ENCODE measurements at regions not wholly inside any gene's neighbourhood (a gene's known extent, or its start where the extent isn't known, plus 50 kb on each side); places are given as distances from the start of the nearest gene placed in this dataset.
"Not testable (repeated sequence)": the region's sequence is repeated elsewhere in the genome, so short reads cannot be mapped to it uniquely, and the experiment has no call there.

DNA sequence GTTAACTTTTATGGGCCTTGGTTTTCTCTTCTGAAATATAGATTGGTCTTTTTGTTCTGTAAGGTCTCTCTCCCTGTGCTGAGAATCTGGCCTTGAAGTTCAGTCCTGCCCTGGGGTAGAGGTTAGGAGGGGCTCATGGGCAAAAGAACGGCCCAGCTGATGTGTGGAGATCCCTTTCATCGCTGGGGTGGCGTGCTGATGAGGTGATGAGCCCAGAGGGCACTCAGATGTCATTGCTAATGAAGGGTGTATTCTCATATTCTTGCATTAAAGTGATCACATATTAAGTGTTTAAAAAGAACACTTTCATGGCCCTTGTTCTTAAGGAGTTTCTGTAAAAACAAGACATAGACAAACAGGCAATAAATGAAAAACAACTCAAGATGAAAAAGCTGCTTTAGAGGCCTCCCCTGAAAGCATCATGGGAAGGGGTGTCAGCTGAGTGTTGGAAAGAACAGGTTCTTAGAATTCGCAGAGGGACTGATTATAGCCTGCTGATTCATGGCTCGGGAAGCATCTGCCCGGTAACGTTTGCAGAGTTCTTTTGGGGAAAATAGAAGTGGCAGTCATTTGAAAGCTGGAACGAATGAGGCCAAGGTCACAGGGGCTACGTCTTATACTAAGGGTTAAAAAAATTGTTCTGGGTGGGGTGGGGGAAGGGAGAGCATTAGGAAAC, 72.5 kb upstream of the GPR158 start:
- H3K27ac Mint-ChIP-seq: no peak overlapping the region
- H3K4me3 Mint-ChIP-seq: no peak overlapping the region
- CTCF ChIA-PET: interaction anchor here (1.5 kb wide), 1 partner anchor 11 kb away, joined by 4 read pairs; no protein-coding TSS in a partner anchor
- H3K36me3 Mint-ChIP-seq (ENCODE audit: low read depth): no peaks in the 10 kb centered on the region
- H3K9me3 Mint-ChIP-seq (ENCODE audit: insufficient read depth): no peaks in the 10 kb centered on the region
- H3K27me3 Mint-ChIP-seq (ENCODE audit: low read depth): peaks cover 5% of the 10 kb centered on the region
- POLR2A ChIA-PET: no interaction called here
- ATAC-seq (no peak), DNase-seq (no peak)
- H3K4me1 Mint-ChIP-seq (ENCODE audit: low read depth): no peaks in the 10 kb centered on the region

GRCh38 chr10:25103703-25104102, 71.1 kb upstream of the GPR158 start:
- CTCF ChIA-PET: no interaction called here

GRCh38 chr10:25104441-25104840, 70.4 kb upstream of the GPR158 start:
- ATAC-seq (no peak), DNase-seq (no peak)
- CTCF ChIA-PET: no interaction called here
- H3K27ac Mint-ChIP-seq: no peak overlapping the region
- no peaks in the 10 kb centered on the region for H3K9me3 Mint-ChIP-seq (ENCODE audit: insufficient read depth)
- POLR2A ChIA-PET: no interaction called here
- peaks cover 5% of the 10 kb centered on the region for H3K27me3 Mint-ChIP-seq (ENCODE audit: low read depth)
- no peaks in the 10 kb centered on the region for H3K36me3 Mint-ChIP-seq (ENCODE audit: low read depth)
- H3K4me1 Mint-ChIP-seq (ENCODE audit: low read depth): no peaks in the 10 kb centered on the region
- H3K4me3 Mint-ChIP-seq: no peak overlapping the region

More at GRCh38 chr10:25103703-25104102, 71.1 kb upstream of the GPR158 start:
- DNase-seq: no peak
- Mint-ChIP-seq H3K4me1 (ENCODE audit: low read depth) (no peaks in the 10 kb centered on the region), H3K27me3 (ENCODE audit: low read depth) (peaks cover 5% of the 10 kb centered on the region), H3K9me3 (ENCODE audit: insufficient read depth) (no peaks in the 10 kb centered on the region), H3K36me3 (ENCODE audit: low read depth) (no peaks in the 10 kb centered on the region), H3K4me3 (no peak overlapping the region), H3K27ac (no peak overlapping the region)
- POLR2A ChIA-PET: no interaction called here
- ATAC-seq: no peak

GRCh38 chr10:25105262-25105661, 69.5 kb upstream of the GPR158 start:
- POLR2A ChIA-PET: no interaction called here
- CTCF ChIA-PET: no interaction called here
- no peak for DNase-seq
- H3K4me3 Mint-ChIP-seq: no peak overlapping the region
- H3K27ac Mint-ChIP-seq: no peak overlapping the region
- ATAC-seq: no peak
- H3K4me1 Mint-ChIP-seq (ENCODE audit: low read depth): no peaks in the 10 kb centered on the region
- H3K9me3 Mint-ChIP-seq (ENCODE audit: insufficient read depth): no peaks in the 10 kb centered on the region
- H3K27me3 Mint-ChIP-seq (ENCODE audit: low read depth): peaks cover 5% of the 10 kb centered on the region
- H3K36me3 Mint-ChIP-seq (ENCODE audit: low read depth): no peaks in the 10 kb centered on the region

DNA sequence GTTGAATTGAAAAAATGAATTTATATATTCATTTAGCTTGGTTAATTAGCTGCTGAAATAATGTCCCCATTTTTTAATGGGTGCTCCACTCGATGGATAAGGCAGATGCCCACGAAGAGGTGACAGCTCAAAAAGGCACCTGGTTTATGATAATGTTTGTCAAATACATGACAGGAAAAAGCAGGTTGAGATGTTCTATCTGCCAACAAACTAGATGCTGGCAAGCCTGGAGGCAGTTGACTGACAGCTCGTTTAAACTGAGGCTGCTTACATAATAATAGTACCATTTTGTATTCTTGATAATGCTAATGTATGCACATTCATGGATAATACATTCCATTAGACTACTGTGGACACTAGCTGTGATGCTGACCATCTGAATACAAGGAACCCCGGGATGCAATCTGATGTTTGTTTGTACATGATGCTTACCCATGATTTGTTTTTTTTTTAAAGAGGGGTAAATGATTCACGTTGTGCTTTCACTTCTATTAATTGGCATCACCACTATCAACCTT, 69.0 kb upstream of the GPR158 start:
- H3K36me3 Mint-ChIP-seq (ENCODE audit: low read depth): no peaks in the 10 kb centered on the region
- ATAC-seq (no peak), DNase-seq (no peak)
- no peaks in the 10 kb centered on the region for H3K4me1 Mint-ChIP-seq (ENCODE audit: low read depth)
- H3K4me3 Mint-ChIP-seq: no peak overlapping the region
- ChIA-PET POLR2A (no interaction called here), CTCF (no interaction called here)
- no peaks in the 10 kb centered on the region for H3K9me3 Mint-ChIP-seq (ENCODE audit: insufficient read depth)
- no peak overlapping the region for H3K27ac Mint-ChIP-seq
- H3K27me3 Mint-ChIP-seq (ENCODE audit: low read depth): peaks cover 5% of the 10 kb centered on the region

DNA sequence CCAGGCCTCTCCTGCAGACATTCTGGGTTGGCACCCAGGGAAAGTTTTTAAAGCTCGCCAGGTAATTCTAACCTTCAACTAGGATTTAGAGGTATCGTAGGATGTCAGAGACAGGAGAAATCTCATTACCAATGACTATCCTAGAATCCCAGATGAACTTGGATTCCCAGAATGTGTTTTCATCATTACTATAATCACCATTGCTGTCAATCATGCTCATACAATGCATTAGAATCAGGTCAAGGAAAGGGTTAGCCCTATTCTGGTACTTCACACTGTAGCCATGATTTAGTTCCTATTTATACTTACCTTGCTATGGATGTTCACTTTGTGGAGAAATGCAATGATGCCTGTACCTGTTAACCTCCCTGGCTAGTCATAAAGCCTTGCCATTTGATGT, 67.0 kb upstream of the GPR158 start:
- no peak overlapping the region for H3K4me3 Mint-ChIP-seq
- CTCF ChIA-PET: no interaction called here
- DNase-seq (no peak), ATAC-seq (no peak)
- POLR2A ChIA-PET: no interaction called here
- H3K27me3 Mint-ChIP-seq (ENCODE audit: low read depth): peaks cover 7% of the 10 kb centered on the region
- H3K36me3 Mint-ChIP-seq (ENCODE audit: low read depth): no peaks in the 10 kb centered on the region
- H3K9me3 Mint-ChIP-seq (ENCODE audit: insufficient read depth): no peaks in the 10 kb centered on the region
- no peaks in the 10 kb centered on the region for H3K4me1 Mint-ChIP-seq (ENCODE audit: low read depth)
- no peak overlapping the region for H3K27ac Mint-ChIP-seq

GRCh38 chr10:25109896-25110295, 64.9 kb upstream of the GPR158 start:
- ATAC-seq; DNase-seq; H3K4me3 Mint-ChIP-seq; H3K36me3 Mint-ChIP-seq (ENCODE audit: low read depth); H3K27ac Mint-ChIP-seq; H3K27me3 Mint-ChIP-seq (ENCODE audit: low read depth); CTCF ChIA-PET; H3K9me3 Mint-ChIP-seq (ENCODE audit: insufficient read depth); POLR2A ChIA-PET; H3K4me1 Mint-ChIP-seq (ENCODE audit: low read depth): not testable (repeated sequence)

- H3K27ac Mint-ChIP-seq: no peak overlapping the region
- POLR2A ChIA-PET: no interaction called here
- no peaks in the 10 kb centered on the region for H3K4me1 Mint-ChIP-seq (ENCODE audit: low read depth)
- no peak overlapping the region for H3K4me3 Mint-ChIP-seq
- H3K9me3 Mint-ChIP-seq (ENCODE audit: insufficient read depth): no peaks in the 10 kb centered on the region
- ATAC-seq (no peak), DNase-seq (no peak)
- H3K36me3 Mint-ChIP-seq (ENCODE audit: low read depth): no peaks in the 10 kb centered on the region
- CTCF ChIA-PET: interaction anchor here (1.7 to 1.9 kb wide), 2 partner anchors 10 to 115 kb away, joined by 4 to 9 read pairs; no protein-coding TSS in a partner anchor
- peaks cover 4% of the 10 kb centered on the region for H3K27me3 Mint-ChIP-seq (ENCODE audit: low read depth)
These were observed 62.8 kb upstream of the GPR158 start for GRCh38 chr10:25112016-25112415.

DNA sequence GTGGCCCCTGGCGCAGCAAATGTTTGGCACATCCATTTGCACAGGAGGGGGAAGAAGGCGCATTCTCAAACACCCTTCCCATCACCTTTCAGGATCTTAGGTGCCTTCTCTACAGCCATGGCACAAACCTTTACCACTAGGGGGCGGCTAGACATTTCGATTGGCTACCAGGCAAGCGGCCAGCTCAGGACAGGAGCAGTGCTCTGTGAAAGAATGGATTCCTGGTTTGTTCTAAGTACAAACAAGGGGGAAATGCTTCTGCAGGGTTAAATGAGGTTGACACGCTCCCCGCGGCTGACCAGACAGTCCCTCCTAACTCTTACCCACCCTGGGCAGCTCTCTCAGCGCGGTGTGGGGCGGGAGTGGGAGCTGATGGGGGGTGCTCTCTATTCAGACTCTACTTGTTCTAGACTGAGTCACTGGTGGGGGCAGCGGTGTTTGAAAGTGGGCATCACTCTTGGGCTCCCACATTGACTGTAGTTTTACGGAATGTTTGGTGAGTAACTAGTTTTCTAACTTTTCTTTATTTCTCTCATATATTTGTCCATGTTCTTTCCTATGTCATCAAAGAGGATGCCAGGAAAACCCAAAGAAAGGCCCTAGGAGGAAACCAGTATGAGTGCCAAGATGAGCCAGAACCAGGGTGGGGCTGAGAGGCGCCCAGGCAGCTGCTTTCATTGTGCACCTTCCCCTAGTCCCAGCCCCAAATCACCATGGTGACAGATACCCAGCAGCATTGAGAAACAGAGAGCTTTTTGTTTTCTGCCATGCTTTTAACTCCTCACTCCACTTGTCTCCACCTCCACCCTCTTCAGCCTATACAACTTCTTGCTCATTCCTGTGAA, 61.4 kb upstream of the GPR158 start:
- peak; percentile 81 for ATAC-seq
- Mint-ChIP-seq H3K27ac (no peak overlapping the region), H3K4me1 (ENCODE audit: low read depth) (no peaks in the 10 kb centered on the region), H3K27me3 (ENCODE audit: low read depth) (peaks cover 4% of the 10 kb centered on the region), H3K9me3 (ENCODE audit: insufficient read depth) (no peaks in the 10 kb centered on the region), H3K4me3 (no peak overlapping the region), H3K36me3 (ENCODE audit: low read depth) (no peaks in the 10 kb centered on the region)
- peak; percentile 59 for DNase-seq
- ChIA-PET POLR2A (no interaction called here), CTCF (interaction anchor here (0.8 to 1.9 kb wide), 5 partner anchors 12 to 496 kb away, joined by 3 to 9 read pairs (median 4); no protein-coding TSS in a partner anchor)

DNA sequence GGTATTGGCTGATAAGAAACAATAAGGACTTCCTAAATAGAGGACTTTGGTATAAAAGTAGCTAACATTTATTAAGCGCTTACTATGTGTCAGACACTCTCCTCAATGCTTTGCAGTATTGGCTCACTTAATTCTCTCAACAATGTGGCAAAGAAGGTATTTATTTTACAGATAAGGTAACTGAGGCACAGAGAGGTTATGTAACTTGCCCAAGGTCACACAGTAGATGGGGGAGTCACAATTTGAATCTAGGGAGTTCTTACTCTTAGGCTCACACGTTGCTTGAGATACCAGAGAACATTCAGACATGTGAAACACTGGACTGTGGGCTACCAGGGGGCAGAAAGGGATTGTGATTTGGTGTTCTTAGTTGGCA, 60.8 kb upstream of the GPR158 start:
- no peaks in the 10 kb centered on the region for H3K36me3 Mint-ChIP-seq (ENCODE audit: low read depth)
- no peaks in the 10 kb centered on the region for H3K9me3 Mint-ChIP-seq (ENCODE audit: insufficient read depth)
- no peaks in the 10 kb centered on the region for H3K4me1 Mint-ChIP-seq (ENCODE audit: low read depth)
- ChIA-PET CTCF (interaction anchor here (0.8 to 1.9 kb wide), 3 partner anchors 17 to 497 kb away, joined by 3 to 9 read pairs (median 6); no protein-coding TSS in a partner anchor), POLR2A (no interaction called here)
- DNase-seq: no peak
- H3K27ac Mint-ChIP-seq: no peak overlapping the region
- ATAC-seq: no peak
- no peak overlapping the region for H3K4me3 Mint-ChIP-seq
- peaks cover 4% of the 10 kb centered on the region for H3K27me3 Mint-ChIP-seq (ENCODE audit: low read depth)

DNA sequence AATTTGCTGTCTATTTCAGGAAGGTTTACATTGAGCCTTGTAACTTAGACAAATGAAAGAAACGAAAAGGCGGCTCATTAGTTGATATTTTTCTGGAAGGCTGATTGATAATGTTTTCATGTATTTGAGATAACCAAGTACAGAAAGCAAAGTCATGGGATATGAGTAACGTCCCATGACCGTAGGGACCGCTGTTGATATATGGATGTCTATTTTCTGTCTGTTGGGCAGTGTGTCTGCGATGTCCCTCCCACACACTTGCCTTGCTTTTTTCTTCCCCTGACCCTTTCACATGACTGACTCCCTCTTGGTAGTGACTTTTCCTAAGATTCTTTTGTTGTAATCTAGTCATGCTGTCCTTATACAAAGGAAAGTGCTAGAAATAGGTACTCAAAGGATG, 57.0 kb upstream of the GPR158 start:
- CTCF ChIA-PET: no interaction called here
- ATAC-seq (no peak), DNase-seq (no peak)
- Mint-ChIP-seq H3K36me3 (ENCODE audit: low read depth) (no peaks in the 10 kb centered on the region), H3K9me3 (ENCODE audit: insufficient read depth) (peaks cover under 1% of the 10 kb centered on the region), H3K4me1 (ENCODE audit: low read depth) (no peaks in the 10 kb centered on the region), H3K27ac (no peak overlapping the region), H3K27me3 (ENCODE audit: low read depth) (no peaks in the 10 kb centered on the region), H3K4me3 (no peak overlapping the region)
- POLR2A ChIA-PET: no interaction called here

- H3K4me3 Mint-ChIP-seq: no peak overlapping the region
- no peak for DNase-seq
- no peaks in the 10 kb centered on the region for H3K4me1 Mint-ChIP-seq (ENCODE audit: low read depth)
- H3K36me3 Mint-ChIP-seq (ENCODE audit: low read depth): no peaks in the 10 kb centered on the region
- peaks cover 3% of the 10 kb centered on the region for H3K9me3 Mint-ChIP-seq (ENCODE audit: insufficient read depth)
- ChIA-PET POLR2A (no interaction called here), CTCF (no interaction called here)
- H3K27me3 Mint-ChIP-seq (ENCODE audit: low read depth): no peaks in the 10 kb centered on the region
- H3K27ac Mint-ChIP-seq: no peak overlapping the region
- ATAC-seq: no peak
These were observed 54.6 kb upstream of the GPR158 start for GRCh38 chr10:25120188-25120587.

Measured in activated CD8-positive, alpha-beta T cell treated with anti-CD3 and anti-CD28 coated beads, Interleukin-2, amount 10 ng/mL, durations not matched to agents 7 days and 5 days (primary cell).